Activated T-cell treated with anti-CD3 and anti-CD28 coated beads, Interleukin-2, amount 50 U/mL, for 72 hours (primary cell): ENCODE measurements at regions not wholly inside any gene's neighbourhood (a gene's known extent, or its start where the extent isn't known, plus 50 kb on each side); places are given as distances from the start of the nearest gene placed in this dataset.

ENCODE experiments used
- ATAC-seq, 2 donors: fragments of 150-1000 bp; cut with Tn5 transposase; replicated peaks in 1 of 2; 2 replicates each; pipeline ENCODE4 v1.10.0; 2021; ENCODE audit warnings: moderate library complexity in 2 of 2, mild to moderate bottlenecking in 1 of 2
- DNase-seq, 2 donors: peaks; one replicate each; pipeline ENCODE4 v3.0.0; 2021 to 2022; ENCODE audit warnings: mixed read lengths in 1 of 2
- H3K27ac Mint-ChIP-seq: one replicate; pipeline ENCODE4 v1.8.0; 2022; ENCODE audit warnings: mild to moderate bottlenecking, moderate library complexity, mixed read lengths
- H3K27me3 Mint-ChIP-seq: one replicate; pipeline ENCODE4 v1.8.0; 2022; ENCODE audit warnings: low read depth, mixed read lengths
- H3K36me3 Mint-ChIP-seq, 2 donors: one replicate each; pipeline ENCODE4 v1.8.0; 2022; ENCODE audit warnings: mixed read lengths in 2 of 2, mild to moderate bottlenecking in 1 of 2; ENCODE audit not compliant: insufficient read depth in 2 of 2
- H3K4me1 Mint-ChIP-seq: one replicate; pipeline ENCODE4 v1.8.0; 2022; ENCODE audit warnings: low read depth, mixed read lengths
- H3K4me3 Mint-ChIP-seq, 2 donors: one replicate each; pipeline ENCODE4 v1.8.0; 2022; ENCODE audit warnings: mild to moderate bottlenecking in 2 of 2, mixed read lengths in 2 of 2, moderate library complexity in 2 of 2
- H3K9me3 Mint-ChIP-seq, 2 donors: one replicate each; pipeline ENCODE4 v1.8.0; 2022; ENCODE audit warnings: mixed read lengths in 2 of 2

GRCh38 chr11:79697905-79698304 lies 257.1 kb upstream of the TENM4 start:
- H3K9me3 Mint-ChIP-seq, result peaks cover 1 to 7% of the 10 kb centered on the region in 2 donors
- H3K27ac Mint-ChIP-seq, result no peak overlapping the region
- H3K27me3 Mint-ChIP-seq, result no peaks in the 10 kb centered on the region
- H3K4me1 Mint-ChIP-seq, result no peaks in the 10 kb centered on the region
- ATAC-seq (no peak), DNase-seq (no peak)
- H3K4me3 Mint-ChIP-seq, result no peak overlapping the region
- no peaks in the 10 kb centered on the region for H3K36me3 Mint-ChIP-seq

DNA sequence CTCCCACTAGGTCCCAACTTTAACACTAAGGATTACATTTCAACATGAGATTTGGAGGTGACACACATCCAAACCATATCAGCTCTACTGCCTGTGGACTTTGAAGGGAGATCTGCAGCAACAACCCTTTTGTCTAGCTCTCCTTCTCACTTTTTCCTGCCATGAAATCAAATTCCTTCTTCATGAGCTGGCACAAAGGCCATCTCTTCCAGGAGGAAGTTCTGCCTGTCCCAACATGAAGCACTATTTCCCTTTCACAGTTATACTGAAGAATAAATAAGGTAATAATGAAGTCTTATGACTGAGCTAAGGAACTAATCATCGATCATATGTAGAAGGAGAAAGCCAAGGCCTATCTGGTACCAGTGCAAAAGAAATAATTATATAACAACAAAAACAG lies 253.5 kb upstream of the TENM4 start:
- Mint-ChIP-seq H3K4me3 (no peak overlapping the region), H3K36me3 (no peaks in the 10 kb centered on the region), H3K27ac (no peak overlapping the region), H3K4me1 (no peaks in the 10 kb centered on the region), H3K27me3 (no peaks in the 10 kb centered on the region), H3K9me3 (peaks cover 2 to 4% of the 10 kb centered on the region in 2 donors)
- DNase-seq (no peak), ATAC-seq (no peak)

DNA sequence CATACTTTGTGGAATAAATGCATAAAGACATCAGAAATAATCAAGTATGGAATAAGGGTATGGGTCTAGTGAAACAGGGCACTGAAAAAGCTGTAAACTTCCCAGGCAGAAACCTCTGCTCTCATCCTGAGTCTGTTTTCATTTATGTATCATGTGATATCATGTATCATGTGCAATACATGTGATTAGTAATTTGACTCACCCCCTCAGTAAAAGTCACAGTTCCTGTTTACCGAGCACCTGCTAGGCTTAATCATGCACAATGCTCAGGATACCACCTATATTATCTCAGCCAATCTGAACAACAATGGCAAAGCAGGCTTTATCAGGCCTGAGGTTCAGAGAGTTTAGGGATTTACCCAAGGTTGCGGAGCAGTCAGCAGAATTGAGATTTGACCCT lies 250.6 kb upstream of the TENM4 start:
- H3K9me3 Mint-ChIP-seq, result peaks cover 5 to 6% of the 10 kb centered on the region in 2 donors
- H3K4me3 Mint-ChIP-seq, result no peak overlapping the region
- ATAC-seq (no peak), DNase-seq (no peak)
- H3K27ac Mint-ChIP-seq, result no peak overlapping the region
- no peaks in the 10 kb centered on the region for H3K36me3 Mint-ChIP-seq
- H3K27me3 Mint-ChIP-seq, result no peaks in the 10 kb centered on the region
- H3K4me1 Mint-ChIP-seq, result no peaks in the 10 kb centered on the region

DNA sequence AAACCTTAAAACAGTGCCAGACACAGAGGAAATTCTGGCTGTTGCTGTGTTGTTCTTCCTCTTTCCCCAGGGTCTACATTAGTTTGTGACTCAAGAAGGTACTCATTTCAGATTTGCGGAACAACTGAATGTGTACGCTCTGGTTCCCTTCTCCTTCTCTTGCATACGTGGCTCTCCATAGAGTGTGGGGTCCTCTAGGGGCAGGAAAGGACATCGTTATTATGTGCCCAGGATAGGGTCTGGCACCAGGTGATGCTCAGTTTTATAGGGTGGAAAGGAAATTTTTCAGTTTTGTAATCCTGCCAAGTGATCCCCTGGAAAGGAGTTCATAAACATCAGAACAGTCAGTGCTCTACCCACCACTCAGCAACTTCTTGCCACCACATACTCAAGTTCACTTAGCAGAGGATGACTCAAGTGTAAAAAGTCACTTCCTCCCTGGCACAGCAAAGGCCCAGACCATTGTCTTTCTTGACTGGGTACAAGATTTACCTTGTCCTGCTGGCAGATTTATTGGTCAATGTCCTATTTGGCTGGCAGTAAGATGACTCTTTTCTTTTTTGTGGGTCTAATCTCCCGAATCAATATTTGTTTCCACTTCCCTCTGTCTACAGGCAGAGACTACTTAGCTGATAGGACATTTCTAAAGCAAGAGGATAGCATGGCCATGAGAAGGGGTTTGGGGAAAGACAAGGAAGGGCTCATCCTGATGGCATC lies 246.0 kb upstream of the TENM4 start:
- Mint-ChIP-seq H3K27ac (no peak overlapping the region), H3K4me3 (no peak overlapping the region), H3K9me3 (peaks cover 5 to 6% of the 10 kb centered on the region in 2 donors), H3K27me3 (no peaks in the 10 kb centered on the region), H3K36me3 (no peaks in the 10 kb centered on the region), H3K4me1 (no peaks in the 10 kb centered on the region)
- no peak for DNase-seq
- ATAC-seq, result no peak

DNA sequence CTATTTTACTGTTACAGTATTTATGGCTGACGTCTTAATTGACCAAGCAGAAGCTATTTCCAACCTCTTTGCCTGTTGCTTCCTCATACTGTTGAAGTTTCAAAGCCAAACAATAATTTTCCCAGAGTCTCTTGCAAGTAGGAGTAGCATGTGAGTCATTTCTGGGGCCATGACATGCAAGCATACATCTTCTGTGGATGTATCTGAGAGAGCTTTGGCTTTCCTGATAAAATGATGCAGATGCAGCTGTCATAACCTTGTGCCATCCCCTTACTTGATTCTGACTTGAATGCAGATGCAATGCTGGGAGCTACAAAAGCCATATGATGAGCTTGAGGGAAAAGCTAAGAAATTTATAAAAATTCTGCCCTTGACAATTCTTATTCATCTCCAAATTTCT lies 243.1 kb upstream of the TENM4 start:
- H3K27me3 Mint-ChIP-seq, result no peaks in the 10 kb centered on the region
- H3K4me1 Mint-ChIP-seq, result no peaks in the 10 kb centered on the region
- ATAC-seq (no peak), DNase-seq (no peak)
- no peaks in the 10 kb centered on the region for H3K36me3 Mint-ChIP-seq
- no peak overlapping the region for H3K27ac Mint-ChIP-seq
- H3K4me3 Mint-ChIP-seq, result no peak overlapping the region
- peaks cover 7% of the 10 kb centered on the region in 2 donors for H3K9me3 Mint-ChIP-seq

- no peak for ATAC-seq
- H3K4me3 Mint-ChIP-seq, result no peak overlapping the region
- H3K27me3 Mint-ChIP-seq, result no peaks in the 10 kb centered on the region
- no peak for DNase-seq
- H3K27ac Mint-ChIP-seq, result no peak overlapping the region
- no peaks in the 10 kb centered on the region for H3K36me3 Mint-ChIP-seq
- H3K4me1 Mint-ChIP-seq, result no peaks in the 10 kb centered on the region
- peaks cover 5 to 7% of the 10 kb centered on the region in 2 donors for H3K9me3 Mint-ChIP-seq
These were observed 238.1 kb upstream of the TENM4 start for GRCh38 chr11:79678780-79679452.

DNA sequence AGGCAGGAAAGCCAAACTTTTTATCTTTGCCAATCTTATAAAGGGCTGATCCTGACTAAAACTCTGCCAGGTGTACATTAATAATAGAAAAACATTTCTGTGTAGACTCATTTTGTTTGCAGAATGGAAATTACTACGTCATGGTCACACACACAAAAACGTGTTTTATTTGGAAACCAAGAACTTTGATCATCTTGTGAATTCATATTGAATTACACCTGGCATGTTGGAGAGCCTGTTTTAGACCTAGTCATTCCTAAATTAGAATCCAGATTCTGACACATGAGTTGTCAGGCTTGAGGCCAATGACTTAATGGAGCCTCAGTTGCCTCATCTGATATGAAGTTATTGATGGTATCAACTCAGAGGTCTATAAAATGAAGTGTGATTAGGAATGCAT lies 235.6 kb upstream of the TENM4 start:
- no peaks in the 10 kb centered on the region for H3K4me1 Mint-ChIP-seq
- no peaks in the 10 kb centered on the region for H3K36me3 Mint-ChIP-seq

GRCh38 chr11:79675081-79675480 lies 234.3 kb upstream of the TENM4 start:
- Mint-ChIP-seq H3K27ac (no peak overlapping the region), H3K9me3 (peaks cover 4 to 7% of the 10 kb centered on the region in 2 donors), H3K4me1 (no peaks in the 10 kb centered on the region), H3K27me3 (no peaks in the 10 kb centered on the region), H3K36me3 (peaks cover 0 to 1% of the 10 kb centered on the region in 2 donors), H3K4me3 (no peak overlapping the region)
- ATAC-seq (no peak), DNase-seq (no peak)

More for the DNA sequence above, 235.6 kb upstream of the TENM4 start:
- Mint-ChIP-seq H3K4me3 (no peak overlapping the region), H3K27ac (no peak overlapping the region), H3K9me3 (peaks cover 5 to 9% of the 10 kb centered on the region in 2 donors), H3K27me3 (no peaks in the 10 kb centered on the region)
- no peak for ATAC-seq
- DNase-seq, result no peak

DNA sequence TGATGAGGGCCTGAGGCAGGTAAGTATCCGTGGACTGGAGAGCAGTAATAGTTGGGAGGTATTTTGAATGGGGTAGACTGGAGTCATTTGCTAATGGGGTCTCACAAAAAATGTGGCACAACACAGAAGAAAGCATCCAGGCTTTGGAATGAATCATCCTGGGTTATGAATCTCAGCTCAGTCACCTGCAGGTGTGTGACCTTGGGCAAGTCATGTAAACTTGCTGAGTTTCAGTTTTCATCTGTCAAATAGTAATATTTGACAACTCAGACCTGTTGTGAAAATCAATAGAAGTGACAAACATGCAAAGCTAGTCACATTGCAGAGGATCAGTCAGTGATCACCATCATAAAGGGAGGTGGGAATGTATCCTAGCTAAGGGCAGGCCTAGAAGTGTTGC lies 232.0 kb upstream of the TENM4 start:
- no peak overlapping the region for H3K4me3 Mint-ChIP-seq
- peaks cover 0 to 3% of the 10 kb centered on the region in 2 donors for H3K9me3 Mint-ChIP-seq
- H3K27me3 Mint-ChIP-seq, result no peaks in the 10 kb centered on the region
- no peak overlapping the region for H3K27ac Mint-ChIP-seq
- DNase-seq, result no peak
- H3K36me3 Mint-ChIP-seq, result peaks cover 0 to 1% of the 10 kb centered on the region in 2 donors
- H3K4me1 Mint-ChIP-seq, result no peaks in the 10 kb centered on the region
- ATAC-seq, result no peak

DNA sequence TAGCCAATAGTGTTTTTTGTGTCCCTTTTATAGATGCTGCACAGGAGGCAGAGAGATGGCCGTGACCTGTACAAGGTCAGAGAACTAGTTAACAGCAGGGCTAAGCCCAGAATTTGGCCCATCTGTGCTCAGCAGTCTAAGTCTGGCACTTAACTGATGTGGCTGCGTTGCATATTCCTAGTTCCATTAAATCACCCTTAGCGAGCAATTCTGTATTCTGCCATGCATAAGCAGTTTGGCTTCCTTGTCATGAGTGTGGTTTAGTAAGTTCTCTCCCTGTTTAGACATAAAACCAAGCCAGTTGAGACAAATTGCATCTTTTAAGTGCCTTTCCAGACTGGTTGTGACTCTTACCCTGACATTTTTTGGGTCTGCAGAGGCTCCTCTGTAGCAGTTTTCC lies 230.6 kb upstream of the TENM4 start:
- Mint-ChIP-seq H3K4me1 (no peaks in the 10 kb centered on the region), H3K27me3 (no peaks in the 10 kb centered on the region), H3K9me3 (peaks cover 0 to 3% of the 10 kb centered on the region in 2 donors), H3K36me3 (peaks cover 0 to 1% of the 10 kb centered on the region in 2 donors), H3K4me3 (no peak overlapping the region), H3K27ac (no peak overlapping the region)
- DNase-seq (no peak), ATAC-seq (no peak)

DNA sequence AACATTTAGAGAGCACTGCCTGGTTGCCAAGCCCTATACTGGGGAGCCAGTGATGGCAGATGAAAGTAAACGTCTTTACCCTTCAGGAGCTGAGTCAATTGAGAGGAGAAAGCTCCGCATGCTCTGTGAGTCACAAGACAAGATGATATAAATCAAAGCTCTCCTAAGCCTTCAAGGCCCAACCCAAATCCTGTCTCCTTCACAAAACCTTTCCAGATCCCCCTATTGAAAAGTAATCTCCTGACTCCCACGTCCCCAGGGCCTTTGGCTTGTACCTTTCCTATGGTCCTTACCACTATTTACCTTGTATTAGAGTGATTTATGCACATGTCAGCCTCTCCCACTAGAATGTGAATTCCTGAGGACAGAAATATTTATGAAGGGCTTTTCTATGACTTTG lies 230.1 kb upstream of the TENM4 start:
- no peaks in the 10 kb centered on the region for H3K27me3 Mint-ChIP-seq
- no peak overlapping the region for H3K27ac Mint-ChIP-seq
- H3K4me1 Mint-ChIP-seq, result no peaks in the 10 kb centered on the region
- H3K9me3 Mint-ChIP-seq, result peaks cover 0 to 3% of the 10 kb centered on the region in 2 donors
- DNase-seq, result no peak
- H3K4me3 Mint-ChIP-seq, result no peak overlapping the region
- peaks cover 0 to 1% of the 10 kb centered on the region in 2 donors for H3K36me3 Mint-ChIP-seq
- ATAC-seq, result no peak

DNA sequence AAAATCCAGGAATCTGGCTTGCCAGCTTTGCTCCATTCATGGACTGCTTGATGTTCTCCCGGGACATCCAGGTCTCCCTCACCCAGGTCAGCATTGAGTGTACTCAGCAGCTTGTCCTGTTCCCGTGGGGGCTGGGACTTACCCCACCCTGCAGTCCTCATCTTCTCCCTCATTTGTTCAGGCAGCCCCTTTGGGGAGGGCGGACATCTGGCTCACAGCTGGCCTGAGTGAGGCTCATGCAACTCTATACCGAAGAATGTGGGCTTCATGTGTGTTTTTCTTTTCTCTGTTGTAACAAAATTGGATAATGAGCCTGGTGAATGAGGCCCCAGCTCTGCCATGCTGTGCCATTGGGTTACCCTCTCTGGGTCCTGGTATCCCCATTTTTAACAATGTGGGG lies 227.7 kb upstream of the TENM4 start:
- H3K4me1 Mint-ChIP-seq, result no peaks in the 10 kb centered on the region

GRCh38 chr11:79667380-79667779 lies 226.6 kb upstream of the TENM4 start:
- Mint-ChIP-seq H3K27ac (no peak overlapping the region), H3K4me3 (no peak overlapping the region), H3K9me3 (peaks cover 0 to 5% of the 10 kb centered on the region in 2 donors), H3K36me3 (peaks cover 0 to 1% of the 10 kb centered on the region in 2 donors), H3K4me1 (no peaks in the 10 kb centered on the region), H3K27me3 (no peaks in the 10 kb centered on the region)
- DNase-seq (no peak), ATAC-seq (no peak)

More for the DNA sequence above, 227.7 kb upstream of the TENM4 start:
- no peak for ATAC-seq
- H3K27ac Mint-ChIP-seq, result no peak overlapping the region
- no peak for DNase-seq
- no peak overlapping the region for H3K4me3 Mint-ChIP-seq
- H3K36me3 Mint-ChIP-seq, result peaks cover 0 to 1% of the 10 kb centered on the region in 2 donors
- H3K9me3 Mint-ChIP-seq, result peaks cover 0 to 3% of the 10 kb centered on the region in 2 donors
- no peaks in the 10 kb centered on the region for H3K27me3 Mint-ChIP-seq

GRCh38 chr11:79663017-79663416 lies 222.2 kb upstream of the TENM4 start:
- no peak for ATAC-seq
- no peak overlapping the region for H3K27ac Mint-ChIP-seq

More at GRCh38 chr11:79663017-79663416, 222.2 kb upstream of the TENM4 start:
- H3K36me3 Mint-ChIP-seq, result no peaks in the 10 kb centered on the region
- no peaks in the 10 kb centered on the region for H3K27me3 Mint-ChIP-seq
- H3K4me1 Mint-ChIP-seq, result no peaks in the 10 kb centered on the region
- no peak for DNase-seq
- H3K9me3 Mint-ChIP-seq, result peaks cover 4 to 5% of the 10 kb centered on the region in 2 donors
- H3K4me3 Mint-ChIP-seq, result no peak overlapping the region
